Fibroblast of pulmonary artery (primary cell): ENCODE measurements at regions not wholly inside any gene's neighbourhood (a gene's known extent, or its start where the extent isn't known, plus 50 kb on each side); places are given as distances from the start of the nearest gene placed in this dataset.

ENCODE experiments used
- DNase-seq: peaks from one replicate; pipeline ENCODE4 v3.0.0-alpha.2; 2010; ENCODE audit warnings: low read depth
- H3K4me3 ChIP-seq: replicated peaks from 2 replicates; pipeline ENCODE4 v1.5.1; 2011; ENCODE audit warnings: low read depth, mild to moderate bottlenecking, control low read depth, low read length, moderate library complexity
- CTCF ChIP-seq: IDR thresholded peaks from 2 replicates; pipeline ENCODE4 v1.5.1; 2011; ENCODE audit warnings: mild to moderate bottlenecking, control low read depth, low read length, inconsistent platforms; ENCODE audit errors: missing control alignments

DNA sequence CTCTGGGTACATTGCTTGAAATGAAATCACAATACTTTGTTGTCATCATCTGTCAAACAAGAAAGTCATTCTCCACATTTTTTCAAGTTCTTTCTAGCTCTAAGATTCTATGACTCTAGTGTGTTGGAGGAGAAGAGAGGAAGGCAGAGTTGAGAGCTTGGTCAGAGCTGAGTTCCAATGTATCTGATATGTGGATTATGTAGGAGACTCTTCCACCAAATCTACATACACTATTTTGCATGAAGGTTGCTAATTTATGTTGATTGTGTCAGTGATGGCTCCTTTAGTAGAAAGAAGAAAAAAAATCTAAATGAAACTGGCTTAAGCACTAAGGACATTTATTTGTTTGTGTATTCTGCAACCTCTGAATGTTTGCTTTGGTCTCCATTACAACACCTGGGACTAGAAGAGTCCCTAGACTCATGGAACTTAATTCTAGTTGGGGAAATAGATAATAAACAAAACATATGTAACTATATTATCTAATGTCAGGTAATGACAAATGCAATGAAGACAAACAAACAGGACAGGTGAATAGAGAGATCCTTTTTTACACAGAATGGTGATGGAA, 691.9 kb downstream of the UQCRFS1 start:
- H3K4me3 ChIP-seq, result no peak overlapping the region
- TF ChIP-seq CTCF, result no peak
- DNase-seq, result no peak

- no peak for TF ChIP-seq CTCF
- DNase-seq, result no peak
These were observed 692.7 kb downstream of the UQCRFS1 start for GRCh38 chr19:28519952-28520861.

GRCh38 chr19:28519218-28519779, 693.7 kb downstream of the UQCRFS1 start:
- no peak for DNase-seq
- TF ChIP-seq CTCF, result no peak
- H3K4me3 ChIP-seq, result no peak overlapping the region

More at GRCh38 chr19:28519952-28520861, 692.7 kb downstream of the UQCRFS1 start:
- no peak overlapping the region for H3K4me3 ChIP-seq

DNA sequence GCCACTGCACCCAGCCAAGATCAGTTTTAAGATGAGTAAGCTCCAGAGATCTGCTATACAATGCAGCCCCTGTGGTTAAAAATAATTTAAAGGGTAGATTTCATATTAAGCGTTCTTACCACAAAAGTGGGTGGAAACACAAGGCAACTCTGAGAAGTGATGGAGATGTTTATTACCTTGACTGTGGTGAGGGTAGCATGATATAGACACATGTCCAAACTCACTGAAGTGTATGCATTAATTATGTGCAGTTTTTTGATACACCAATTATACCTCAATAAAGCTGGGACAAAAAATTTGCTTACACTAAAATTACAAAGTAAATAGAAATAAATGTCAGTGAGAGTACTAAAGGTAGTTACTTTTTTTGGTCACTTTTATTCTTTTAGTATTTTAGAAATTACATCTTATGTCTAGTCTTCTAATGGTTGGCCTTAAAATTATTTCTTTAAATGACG, 696.5 kb downstream of the UQCRFS1 start:
- DNase-seq, result no peak
- no peak for TF ChIP-seq CTCF

GRCh38 chr19:28514166-28514565, 698.8 kb downstream of the UQCRFS1 start:
- TF ChIP-seq CTCF, result no peak
- H3K4me3 ChIP-seq, result no peak overlapping the region
- DNase-seq, result no peak

More for the DNA sequence above, 696.5 kb downstream of the UQCRFS1 start:
- H3K4me3 ChIP-seq, result no peak overlapping the region

DNA sequence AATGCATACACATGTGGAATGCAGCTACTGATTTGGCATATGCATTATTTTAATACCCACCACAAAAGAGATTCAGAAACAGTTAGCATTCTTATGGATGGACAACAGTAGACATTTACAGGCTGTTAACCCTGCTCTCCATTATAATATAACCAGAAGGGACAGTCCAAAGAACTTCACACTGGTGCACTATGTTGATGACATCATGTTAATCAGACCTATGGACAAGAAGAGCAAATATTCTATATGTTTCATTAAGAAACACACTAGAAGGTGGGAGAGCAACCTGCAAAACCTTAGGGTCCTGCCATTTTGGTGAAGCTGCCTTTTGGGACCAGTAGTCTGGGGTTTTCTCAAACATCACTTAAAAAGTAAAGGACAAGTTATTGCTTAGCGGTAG, 701.3 kb downstream of the UQCRFS1 start:
- H3K4me3 ChIP-seq, result no peak overlapping the region
- DNase-seq, result no peak
- TF ChIP-seq CTCF, result no peak
